Endothelial cell of umbilical vein (primary cell): ENCODE measurements at regions not wholly inside any gene's neighbourhood (a gene's known extent, or its start where the extent isn't known, plus 50 kb on each side); places are given as distances from the start of the nearest gene placed in this dataset.

Experiments
- BruUV-seq: library from RNA; stranded (reverse); fragments of 400-500 nt; replicated peaks from 2 replicates; lab custom pipeline; 2021; lab: Mats Ljungman, UMichigan
- CTCF ChIA-PET: fragments of 300-600, 350-600 bp; sonication (Branson Sonifier 250); formaldehyde crosslinking; loops from one replicate; lab custom pipeline; 2021; ENCODE audit warnings: antibody characterized with exemption, inconsistent platforms; lab: Charles Lee
- POLR2A ChIA-PET: fragments of 300-600, 350-600 bp; sonication (Branson Sonifier 250); formaldehyde crosslinking; loops from one replicate; lab custom pipeline; 2021; ENCODE audit warnings: antibody characterized with exemption, inconsistent platforms; lab: Charles Lee
- DNase-seq: peaks from one replicate; pipeline ENCODE4 v3.0.0-alpha.2; 2011; ENCODE audit warnings: low read depth, low spot score
- FAIRE-seq: peaks from 2 replicates; lab custom pipeline; 2011; peaks lifted over from hg19 to GRCh38; lab: Jason Lieb, UNC
- H2AFZ ChIP-seq: 2 replicates; pipeline ENCODE4 v1.6.0; 2012; ENCODE audit warnings: low read depth, low read length, control low read depth, inconsistent platforms
- H3K27ac ChIP-seq: 2 replicates; pipeline ENCODE4 v1.5.1; 2011; ENCODE audit warnings: low read depth, mild to moderate bottlenecking, control low read depth, low read length, moderate library complexity; ENCODE audit not compliant: insufficient read depth
- H3K27me3 ChIP-seq, 2 experiments: 2 replicates each; pipeline versions ENCODE4 v1.6.0 to v1.6.1; 2011; ENCODE audit warnings: low read length in 2 of 2, mixed read lengths in 1 of 2; ENCODE audit not compliant: control insufficient read depth in 2 of 2, insufficient read depth in 2 of 2
- H3K36me3 ChIP-seq, 2 experiments: 2 replicates in 1 of 2; 3 replicates in 1 of 2; pipeline ENCODE4 v1.5.1; 2011; ENCODE audit warnings: low read length in 2 of 2, mild to moderate bottlenecking in 1 of 2, moderate library complexity in 1 of 2; ENCODE audit not compliant: control insufficient read depth in 2 of 2, insufficient read depth in 2 of 2; ENCODE audit errors: extremely low read depth in 1 of 2
- H3K4me1 ChIP-seq: 3 replicates; pipeline ENCODE4 v1.5.1; 2011; ENCODE audit warnings: mild to moderate bottlenecking, low read length; ENCODE audit not compliant: control insufficient read depth, insufficient read depth; ENCODE audit errors: extremely low read depth
- H3K4me2 ChIP-seq: 2 replicates; pipeline ENCODE4 v1.6.1; 2011; ENCODE audit warnings: low read length, control low read depth, mixed read lengths; ENCODE audit not compliant: insufficient read depth
- H3K4me3 ChIP-seq, 3 experiments: fragments of 200-600 bp in 1 of 3; sonication (generic), shearing (Covaris generic) in 1 of 3; replicated peaks in 1 of 3; 2 replicates each; pipeline ENCODE4 v1.5.1; 2011 to 2016; ENCODE audit warnings: control low read depth in 3 of 3, low read length in 3 of 3, mild to moderate bottlenecking in 2 of 3, inconsistent platforms in 1 of 3, low read depth in 1 of 3, moderate library complexity in 1 of 3; ENCODE audit not compliant: insufficient read depth in 1 of 3
- H3K79me2 ChIP-seq: 2 replicates; pipeline ENCODE4 v1.6.0; 2012; ENCODE audit warnings: low read length, inconsistent platforms; ENCODE audit not compliant: control insufficient read depth, insufficient read depth
- H3K9ac ChIP-seq: replicated peaks from 2 replicates; pipeline ENCODE3; 2011; ENCODE audit warnings: low read length, control low read depth; ENCODE audit not compliant: insufficient read depth; ENCODE audit errors: extremely low read depth
- H3K9me1 ChIP-seq: replicated peaks from 3 replicates; pipeline ENCODE4 v1.6.0; 2011; ENCODE audit warnings: mild to moderate bottlenecking, low read length; ENCODE audit not compliant: control insufficient read depth, insufficient read depth; ENCODE audit errors: extremely low read depth
- H3K9me3 ChIP-seq: replicated peaks from 2 replicates; pipeline ENCODE4 v1.5.1; 2012; ENCODE audit warnings: low read length, inconsistent platforms; ENCODE audit not compliant: control insufficient read depth, insufficient read depth
- H4K20me1 ChIP-seq: replicated peaks from 2 replicates; pipeline ENCODE3; 2011; ENCODE audit warnings: mild to moderate bottlenecking, low read length; ENCODE audit not compliant: control insufficient read depth, insufficient read depth; ENCODE audit errors: extremely low read depth
- EZH2 ChIP-seq: IDR thresholded peaks from 2 replicates; pipeline ENCODE4 v1.6.1; 2012; ENCODE audit warnings: borderline replicate concordance, low read depth, mild to moderate bottlenecking, moderate library complexity, low read length, inconsistent platforms; ENCODE audit not compliant: severe bottlenecking
- GATA2 ChIP-seq: IDR thresholded peaks from 2 replicates; pipeline ENCODE4 v1.7.0; 2011; ENCODE audit warnings: low read depth, mild to moderate bottlenecking, moderate library complexity, mixed read lengths, low read length; ENCODE audit not compliant: insufficient read length, insufficient read depth
- JUN ChIP-seq: IDR thresholded peaks from 2 replicates; pipeline ENCODE4 v1.6.1; 2011; ENCODE audit warnings: borderline replicate concordance, low read depth; ENCODE audit not compliant: insufficient read length, insufficient read depth
- POLR2A ChIP-seq: IDR thresholded peaks from 2 replicates; pipeline ENCODE4 v1.6.1; 2012; ENCODE audit warnings: low read depth, mild to moderate bottlenecking, control low read depth, low read length
- POLR2AphosphoS5 ChIP-seq: IDR thresholded peaks from 2 replicates; pipeline ENCODE4 v1.6.1; 2012; ENCODE audit warnings: low read depth, mild to moderate bottlenecking, control low read depth, low read length, moderate library complexity; ENCODE audit not compliant: insufficient read depth
- dilution Hi-C: fragments of 300-500 bp; cut with MboI; formaldehyde crosslinking; loops from one replicate; pipeline ENCODE4 v1.15.0; 2019; ENCODE audit warnings: low sequenced_read_pairs; ENCODE audit not compliant: extremely low pct_ligation_motif_present
- intact Hi-C: fragments of 100-400 bp; cut with micrococcal nuclease; formaldehyde crosslinking; loops from one replicate; pipeline ENCODE4 v1.10.0; 2022
- TF ChIP-seq, protein P1 (sequence below), 2 donors: IDR thresholded peaks; 1 replicate in 1 of 2; 2 replicates in 1 of 2; pipeline ENCODE4 v1.5.1; 2011; ENCODE audit warnings: low read length in 2 of 2, mild to moderate bottlenecking in 2 of 2, moderate library complexity in 2 of 2, control low read depth in 1 of 2, inconsistent platforms in 1 of 2, low read depth in 1 of 2; ENCODE audit not compliant: insufficient read depth in 1 of 2; ENCODE audit errors: extremely low read depth in 1 of 2

DNA sequence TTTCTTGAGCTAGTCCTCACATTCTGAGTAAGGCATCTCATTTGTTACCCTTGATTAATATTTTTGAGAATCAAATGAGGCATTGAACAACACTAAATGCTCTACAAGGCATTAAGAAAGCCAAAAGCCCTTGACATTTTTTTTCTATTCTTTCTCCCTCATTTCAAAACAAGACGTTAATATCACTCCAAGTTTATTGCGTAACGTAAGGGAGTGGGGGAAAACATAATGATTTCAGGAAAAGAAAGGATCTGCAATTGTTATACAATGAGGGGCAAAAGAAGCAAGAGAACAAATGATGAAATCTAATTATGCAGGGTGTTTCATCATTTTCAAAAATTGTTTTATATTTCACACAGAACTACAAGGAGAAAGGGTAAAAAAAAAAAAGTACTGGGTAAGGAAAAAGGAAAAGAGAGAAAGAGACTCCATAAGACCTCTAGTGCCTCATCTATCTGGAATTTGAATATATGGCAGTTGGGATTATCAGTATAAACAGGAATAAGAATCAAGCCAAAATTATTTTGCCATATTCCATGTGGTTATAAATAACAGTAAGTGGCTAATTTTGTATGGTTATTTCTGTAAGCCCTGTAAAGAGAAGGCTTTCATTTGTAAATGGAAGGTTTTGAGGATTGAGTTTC, 163.0 kb downstream of the ABCA8 start:
- dilution Hi-C loops, result no loop called here
- H4K20me1 ChIP-seq, result no peaks in the 10 kb centered on the region
- no TSS peak for BruUV-seq
- no peak overlapping the region for H3K4me3 ChIP-seq
- H3K9me3 ChIP-seq, result no peaks in the 10 kb centered on the region
- TF ChIP-seq JUN, result no peak
- no peak for TF ChIP-seq POLR2AphosphoS5
- no peak for TF ChIP-seq GATA2
- no peak for TF ChIP-seq EZH2
- TF ChIP-seq POLR2A, result no peak
- TF ChIP-seq, protein P1, sequence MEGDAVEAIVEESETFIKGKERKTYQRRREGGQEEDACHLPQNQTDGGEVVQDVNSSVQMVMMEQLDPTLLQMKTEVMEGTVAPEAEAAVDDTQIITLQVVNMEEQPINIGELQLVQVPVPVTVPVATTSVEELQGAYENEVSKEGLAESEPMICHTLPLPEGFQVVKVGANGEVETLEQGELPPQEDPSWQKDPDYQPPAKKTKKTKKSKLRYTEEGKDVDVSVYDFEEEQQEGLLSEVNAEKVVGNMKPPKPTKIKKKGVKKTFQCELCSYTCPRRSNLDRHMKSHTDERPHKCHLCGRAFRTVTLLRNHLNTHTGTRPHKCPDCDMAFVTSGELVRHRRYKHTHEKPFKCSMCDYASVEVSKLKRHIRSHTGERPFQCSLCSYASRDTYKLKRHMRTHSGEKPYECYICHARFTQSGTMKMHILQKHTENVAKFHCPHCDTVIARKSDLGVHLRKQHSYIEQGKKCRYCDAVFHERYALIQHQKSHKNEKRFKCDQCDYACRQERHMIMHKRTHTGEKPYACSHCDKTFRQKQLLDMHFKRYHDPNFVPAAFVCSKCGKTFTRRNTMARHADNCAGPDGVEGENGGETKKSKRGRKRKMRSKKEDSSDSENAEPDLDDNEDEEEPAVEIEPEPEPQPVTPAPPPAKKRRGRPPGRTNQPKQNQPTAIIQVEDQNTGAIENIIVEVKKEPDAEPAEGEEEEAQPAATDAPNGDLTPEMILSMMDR (IDR thresholded peaks at IDR 0.05; ENCODE audit: extremely low read depth in 1 of 2, insufficient read depth in 1 of 2, low read depth in 1 of 2, low read length in 2 of 2), result no peak
- no peak overlapping the region for H2AFZ ChIP-seq
- peaks cover 26% of the 10 kb centered on the region for H3K4me1 ChIP-seq
- H3K9ac ChIP-seq, result no peak overlapping the region
- DNase-seq, result no peak
- POLR2A ChIA-PET, result no interaction called here
- H3K4me2 ChIP-seq, result no peak overlapping the region
- no peak for FAIRE-seq
- no peaks in the 10 kb centered on the region for H3K9me1 ChIP-seq
- no peak overlapping the region for H3K27ac ChIP-seq
- CTCF ChIA-PET, result interaction anchor here (4.5 kb wide), 1 partner anchor 16 kb away, joined by 40 read pairs; no protein-coding TSS in a partner anchor
- H3K27me3 ChIP-seq, result no peaks in the 10 kb centered on the region
- H3K79me2 ChIP-seq, result no peaks in the 10 kb centered on the region
- no peaks in the 10 kb centered on the region for H3K36me3 ChIP-seq
- intact Hi-C loops, result loop anchor here (10.0 kb wide), 1 partner anchor 73 kb away; no protein-coding TSS in a partner anchor
